GM13976 (cell line): ENCODE measurements at regions not wholly inside any gene's neighbourhood (a gene's known extent, or its start where the extent isn't known, plus 50 kb on each side); places are given as distances from the start of the nearest gene placed in this dataset.

ENCODE experiments used
- DNase-seq: peaks from one replicate; pipeline ENCODE4 v3.0.0; 2012; ENCODE audit warnings: low spot score
- in situ Hi-C: fragments of 300-500 bp; cut with MboI; formaldehyde crosslinking; loops from one replicate; pipeline ENCODE4 v1.12.0; 2022; ENCODE audit warnings: low sequenced_read_pairs, mixed read lengths, inconsistent platforms; ENCODE audit not compliant: unreplicated experiment
- TF ChIP-seq, protein P1 (sequence below): IDR thresholded peaks from 2 replicates; pipeline ENCODE4 v1.5.1; 2012; ENCODE audit warnings: borderline replicate concordance, mild to moderate bottlenecking; ENCODE audit not compliant: insufficient read depth; ENCODE audit errors: extremely low read depth, missing control alignments, control extremely low read depth

DNA sequence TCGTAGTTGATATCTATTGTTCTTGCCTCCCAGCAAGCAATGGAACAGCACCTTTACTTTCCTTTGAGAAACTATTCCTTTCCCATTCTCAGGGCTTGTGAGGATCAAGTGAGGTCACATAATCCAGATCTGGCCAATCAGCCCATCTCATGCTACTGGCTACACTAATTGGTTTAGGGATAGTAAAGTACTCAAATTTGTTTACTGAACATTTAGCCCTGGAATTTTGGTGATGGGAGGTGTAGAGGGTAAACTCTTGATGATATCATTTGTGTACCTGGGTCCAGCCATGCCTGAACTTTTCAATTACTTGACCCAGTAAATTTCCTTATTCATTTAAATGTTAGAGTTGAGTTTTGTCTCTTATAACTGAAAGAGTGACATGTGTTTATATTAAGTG, 195.8 kb upstream of the TNP1 start:
- in situ Hi-C loops, result no loop called here
- DNase-seq, result no peak
- TF ChIP-seq, protein P1, sequence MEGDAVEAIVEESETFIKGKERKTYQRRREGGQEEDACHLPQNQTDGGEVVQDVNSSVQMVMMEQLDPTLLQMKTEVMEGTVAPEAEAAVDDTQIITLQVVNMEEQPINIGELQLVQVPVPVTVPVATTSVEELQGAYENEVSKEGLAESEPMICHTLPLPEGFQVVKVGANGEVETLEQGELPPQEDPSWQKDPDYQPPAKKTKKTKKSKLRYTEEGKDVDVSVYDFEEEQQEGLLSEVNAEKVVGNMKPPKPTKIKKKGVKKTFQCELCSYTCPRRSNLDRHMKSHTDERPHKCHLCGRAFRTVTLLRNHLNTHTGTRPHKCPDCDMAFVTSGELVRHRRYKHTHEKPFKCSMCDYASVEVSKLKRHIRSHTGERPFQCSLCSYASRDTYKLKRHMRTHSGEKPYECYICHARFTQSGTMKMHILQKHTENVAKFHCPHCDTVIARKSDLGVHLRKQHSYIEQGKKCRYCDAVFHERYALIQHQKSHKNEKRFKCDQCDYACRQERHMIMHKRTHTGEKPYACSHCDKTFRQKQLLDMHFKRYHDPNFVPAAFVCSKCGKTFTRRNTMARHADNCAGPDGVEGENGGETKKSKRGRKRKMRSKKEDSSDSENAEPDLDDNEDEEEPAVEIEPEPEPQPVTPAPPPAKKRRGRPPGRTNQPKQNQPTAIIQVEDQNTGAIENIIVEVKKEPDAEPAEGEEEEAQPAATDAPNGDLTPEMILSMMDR, result no peak

DNA sequence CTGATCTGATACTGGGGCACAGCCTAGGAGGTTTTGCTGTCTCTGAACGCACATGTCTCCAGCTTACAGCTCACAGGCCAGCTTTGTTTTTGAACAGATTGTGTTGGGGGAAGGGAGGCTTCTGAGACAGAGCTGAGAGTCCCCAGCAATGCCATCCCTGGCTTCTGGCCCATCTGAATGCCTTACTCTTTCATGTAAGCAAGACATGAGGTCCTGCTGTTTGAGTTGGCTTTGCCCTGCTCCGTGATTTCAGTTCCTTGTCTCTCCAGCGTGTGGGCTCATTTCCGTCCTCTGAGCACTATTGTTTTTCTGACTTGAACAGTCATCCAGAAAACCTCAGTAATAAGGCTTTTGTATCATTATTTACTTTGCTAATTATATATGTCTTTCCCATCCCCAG, 194.9 kb upstream of the TNP1 start:
- no peak for DNase-seq
- in situ Hi-C loops, result no loop called here
- TF ChIP-seq, protein P1, result no peak

DNA sequence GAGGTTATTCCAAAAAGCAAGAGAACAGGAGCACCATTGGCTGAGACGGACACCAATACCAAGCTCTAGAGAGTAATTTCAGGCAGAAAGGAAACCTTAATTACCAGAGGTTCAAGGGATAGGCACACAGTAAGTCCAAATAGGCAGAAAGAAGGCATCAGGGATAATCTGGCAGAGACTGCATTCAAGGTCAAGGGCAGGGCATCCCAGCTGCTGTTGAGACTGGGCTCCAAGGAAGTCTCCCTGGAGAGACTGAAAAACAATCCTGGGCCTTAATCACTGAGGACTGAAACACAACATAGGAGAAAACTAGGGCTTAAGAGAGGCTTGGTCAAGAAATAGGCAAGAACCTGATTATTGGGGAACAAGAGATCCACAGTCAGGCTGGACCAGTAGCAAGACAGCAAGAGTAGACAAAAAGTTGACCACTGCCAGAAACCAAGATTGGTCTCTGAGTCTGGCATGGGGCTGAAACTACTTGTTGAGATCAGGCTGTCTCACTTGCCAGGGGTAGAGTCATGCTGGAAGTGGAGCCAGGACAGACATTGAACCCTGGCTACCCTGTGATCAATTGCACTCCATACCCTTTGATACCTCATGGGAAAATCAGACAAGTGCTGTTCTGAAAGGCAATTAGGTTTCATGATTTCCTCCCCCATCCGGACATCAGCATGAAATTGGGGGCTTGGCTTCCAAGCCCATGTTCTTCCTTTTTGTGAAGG, 193.2 kb upstream of the TNP1 start:
- in situ Hi-C loops, result no loop called here
- DNase-seq, result no peak
- TF ChIP-seq, protein P1, result no peak

DNA sequence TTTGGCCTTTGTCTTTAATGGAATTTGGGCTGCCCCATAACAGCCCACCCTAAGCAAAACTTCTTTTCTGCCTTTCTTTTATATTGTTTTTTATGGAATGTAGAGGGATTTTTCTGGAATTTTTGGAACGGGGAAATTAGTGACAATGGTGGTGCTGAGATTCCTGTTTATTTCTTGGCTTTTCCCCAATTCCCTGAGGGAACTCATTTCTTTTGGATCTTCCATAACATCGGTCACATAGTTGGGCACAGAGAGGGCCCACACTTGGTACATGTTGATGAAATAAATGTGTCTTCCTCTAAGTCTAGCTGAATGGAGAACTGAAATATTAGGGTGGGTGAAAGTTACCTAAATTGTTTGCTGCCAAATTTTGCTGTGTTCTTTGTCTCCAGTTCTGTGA, 191.6 kb upstream of the TNP1 start:
- DNase-seq, result no peak
- TF ChIP-seq, protein P1, result no peak
- in situ Hi-C loops, result no loop called here

DNA sequence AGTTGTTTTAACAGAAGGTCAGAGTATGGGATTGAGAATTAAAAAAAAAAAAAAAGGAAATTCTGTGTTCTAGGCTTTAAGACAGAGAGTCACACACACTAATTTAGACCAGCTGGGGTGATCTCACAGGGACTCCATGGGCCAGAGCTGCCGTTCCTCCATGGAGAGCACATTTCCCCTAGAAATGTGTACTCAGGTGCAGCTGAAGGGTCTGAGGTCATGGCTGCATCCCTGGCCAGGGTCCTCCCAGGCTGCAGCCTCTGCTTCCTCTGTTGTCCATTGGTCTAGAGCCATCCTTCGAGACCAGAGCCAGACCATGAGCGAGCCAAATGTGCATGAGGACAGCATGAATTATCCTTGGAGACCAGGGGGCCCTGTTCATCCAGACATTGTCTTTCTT, 190.1 kb upstream of the TNP1 start:
- no peak for DNase-seq
- in situ Hi-C loops, result no loop called here
- TF ChIP-seq, protein P1, result no peak

DNA sequence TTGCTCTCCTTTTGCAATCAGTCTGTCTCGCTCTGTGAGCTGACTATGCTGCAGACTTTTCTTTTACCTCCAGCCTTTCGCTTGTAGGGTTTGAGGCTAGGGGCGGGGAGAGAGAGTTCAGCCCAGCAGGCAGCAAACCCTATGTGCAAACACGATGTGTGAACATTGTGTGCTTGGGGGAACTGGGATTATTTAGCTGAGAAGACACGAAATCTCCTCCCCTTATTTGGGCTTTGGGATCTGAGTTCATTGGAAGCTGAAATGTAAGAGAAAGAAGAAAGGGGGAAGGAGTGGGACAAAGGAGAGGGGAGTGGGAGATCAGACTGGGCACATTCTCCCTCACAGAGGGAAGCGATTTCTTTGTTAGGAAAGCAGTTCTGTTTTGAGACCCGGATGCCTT, 189.6 kb upstream of the TNP1 start:
- in situ Hi-C loops, result no loop called here

More for the DNA sequence above, 189.6 kb upstream of the TNP1 start:
- TF ChIP-seq, protein P1, result no peak
- no peak for DNase-seq
